PC-3 (cell line): ENCODE measurements at regions not wholly inside any gene's neighbourhood (a gene's known extent, or its start where the extent isn't known, plus 50 kb on each side); places are given as distances from the start of the nearest gene placed in this dataset.

Experiments used
- CTCF ChIP-seq: fragments of 300-600 bp; sonication (generic); conservative IDR thresholded peaks from 2 replicates; pipeline ENCODE4 v1.5.1; 2017; ENCODE audit warnings: antibody characterized with exemption, low read depth, mild to moderate bottlenecking, low read length
- EZH2 ChIP-seq: fragments of 300-600 bp; sonication (generic); IDR thresholded peaks from one replicate; pipeline ENCODE4 v1.6.1; 2017; ENCODE audit warnings: antibody characterized with exemption, mild to moderate bottlenecking, low read length; ENCODE audit not compliant: unreplicated experiment

- TF ChIP-seq EZH2 (no peak), CTCF (no peak)
Observed at GRCh38 chr2:142781146-142781545, 96.3 kb upstream of the KYNU start.
